A673 (cell line): ENCODE measurements at regions not wholly inside any gene's neighbourhood (a gene's known extent, or its start where the extent isn't known, plus 50 kb on each side); places are given as distances from the start of the nearest gene placed in this dataset.

Experiments used
- CTCF ChIP-seq: fragments of 300-800, 200-600 bp; sonication (generic); conservative IDR thresholded peaks from 2 replicates; pipeline ENCODE4 v1.5.1; 2017; ENCODE audit warnings: low read depth, mild to moderate bottlenecking, antibody characterized with exemption, low read length, moderate library complexity, mixed read lengths
- EZH2 ChIP-seq: fragments of 200-600 bp; sonication (generic); IDR thresholded peaks from 2 replicates; pipeline ENCODE4 v1.6.1; 2017; ENCODE audit warnings: borderline replicate concordance, low read depth, mild to moderate bottlenecking, mixed read lengths, antibody characterized with exemption, low read length; ENCODE audit not compliant: poor library complexity, severe bottlenecking

DNA sequence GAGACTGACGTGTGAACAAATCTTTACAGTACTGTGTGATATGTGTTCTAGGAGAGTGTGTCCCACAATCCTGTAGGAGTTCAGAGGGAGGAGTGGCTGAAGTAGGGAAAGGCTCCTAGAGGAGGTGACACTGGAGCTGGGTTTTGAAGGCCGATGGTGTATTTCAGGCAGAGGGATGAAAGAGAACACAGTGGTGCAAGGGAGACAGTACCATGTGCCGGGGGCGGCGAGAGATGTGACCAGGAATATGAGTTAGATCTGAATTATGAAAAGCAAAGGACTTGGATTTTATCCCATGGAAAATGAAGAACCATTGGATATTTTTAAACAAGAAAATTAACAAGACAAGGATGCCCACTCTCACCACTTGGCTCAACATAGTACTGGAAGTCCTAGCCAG is 77.0 kb upstream of the ESRRB start:
- TF ChIP-seq EZH2 (no peak), CTCF (no peak)
